Neural cell (in vitro differentiated cells): ENCODE measurements at regions not wholly inside any gene's neighbourhood (a gene's known extent, or its start where the extent isn't known, plus 50 kb on each side); places are given as distances from the start of the nearest gene placed in this dataset.

Experiments used
- H2AFZ ChIP-seq: fragments of 200-600, 300-800 bp; sonication (generic), shearing (Covaris generic); 2 replicates; pipeline ENCODE4 v1.6.0; 2014; ENCODE audit warnings: low read depth, mild to moderate bottlenecking, antibody characterized with exemption, low read length, moderate library complexity
- H3F3A ChIP-seq: fragments of 200-600 bp; shearing (Covaris generic); 2 replicates; pipeline ENCODE4 v1.6.1; 2016; ENCODE audit warnings: mild to moderate bottlenecking, moderate library complexity, mixed read lengths, antibody characterized with exemption, low read length; ENCODE audit not compliant: insufficient read depth, poor library complexity, severe bottlenecking
- H3K27ac ChIP-seq: fragments of 200-600, 300-800 bp; sonication (generic), shearing (Covaris generic); 2 replicates; pipeline ENCODE4 v1.5.1; 2014; ENCODE audit warnings: mild to moderate bottlenecking, low read length, moderate library complexity
- H3K27me3 ChIP-seq: fragments of 300-800, 200-600 bp; sonication (generic), shearing (Covaris generic); 2 replicates; pipeline ENCODE4 v1.6.0; 2014; ENCODE audit warnings: mild to moderate bottlenecking, low read depth, low read length, moderate library complexity; ENCODE audit not compliant: insufficient read depth
- H3K36me3 ChIP-seq: fragments of 300-800, 200-600 bp; sonication (generic), shearing (Covaris generic); 2 replicates; pipeline ENCODE4 v1.5.1; 2014; ENCODE audit warnings: mild to moderate bottlenecking, antibody characterized with exemption, low read length, moderate library complexity; ENCODE audit not compliant: insufficient read depth
- H3K4me2 ChIP-seq: fragments of 300-800, 200-600 bp; sonication (generic), shearing (Covaris generic); 2 replicates; pipeline ENCODE4 v1.6.0; 2014; ENCODE audit warnings: mild to moderate bottlenecking, low read length
- H3K4me3 ChIP-seq: fragments of 300-800, 200-600 bp; sonication (generic), shearing (Covaris generic); 2 replicates; pipeline ENCODE4 v1.5.1; 2014; ENCODE audit warnings: mild to moderate bottlenecking, low read length, moderate library complexity
- H3K79me2 ChIP-seq: fragments of 200-600 bp; shearing (Covaris generic); replicated peaks from 2 replicates; pipeline ENCODE4 v1.6.0; 2014; ENCODE audit warnings: mild to moderate bottlenecking, low read length, moderate library complexity; ENCODE audit not compliant: insufficient read depth
- H3K9ac ChIP-seq: fragments of 300-800, 200-600 bp; sonication (generic), shearing (Covaris generic); 2 replicates; pipeline ENCODE4 v1.6.1; 2016; ENCODE audit warnings: mild to moderate bottlenecking, low read length, mixed read lengths
- H3K9me2 ChIP-seq: fragments of 200-600 bp; shearing (Covaris generic); 2 replicates; pipeline ENCODE4 v1.6.1; 2016; ENCODE audit warnings: mild to moderate bottlenecking, low read length, mixed read lengths; ENCODE audit not compliant: insufficient read depth
- H3K9me3 ChIP-seq: fragments of 200-600, 300-800 bp; sonication (generic), shearing (Covaris generic); 2 replicates; pipeline ENCODE4 v1.6.1; 2016; ENCODE audit warnings: mild to moderate bottlenecking, mixed run types, low read length, moderate library complexity, mixed read lengths
- H4K20me1 ChIP-seq: fragments of 200-600 bp; shearing (Covaris generic); 2 replicates; pipeline ENCODE4 v1.6.1; 2016; ENCODE audit warnings: mild to moderate bottlenecking, mixed run types; ENCODE audit not compliant: insufficient read depth
- EP300 ChIP-seq: fragments of 450-650 bp; conservative IDR thresholded peaks from 2 replicates; pipeline ENCODE4 v1.6.1; 2014; ENCODE audit warnings: antibody characterized with exemption, mild to moderate bottlenecking, moderate library complexity; ENCODE audit not compliant: poor library complexity, severe bottlenecking
- EZH2 ChIP-seq: fragments of 200-600, 300-800 bp; shearing (Covaris generic), sonication (generic); IDR thresholded peaks from 2 replicates; pipeline ENCODE4 v1.6.1; 2014; ENCODE audit warnings: antibody characterized with exemption, low read length, borderline replicate concordance, mild to moderate bottlenecking; ENCODE audit not compliant: insufficient read depth, poor library complexity, severe bottlenecking
- MXI1 ChIP-seq: fragments of 450-650 bp; conservative IDR thresholded peaks from 2 replicates; pipeline ENCODE4 v1.6.1; 2014; ENCODE audit warnings: antibody characterized with exemption, mild to moderate bottlenecking; ENCODE audit not compliant: poor library complexity, severe bottlenecking
- POLR2AphosphoS5 ChIP-seq: IDR thresholded peaks from 2 replicates; pipeline ENCODE4 v1.6.1; 2012
- RAD21 ChIP-seq: fragments of 450-650 bp; conservative IDR thresholded peaks from 2 replicates; pipeline ENCODE4 v1.6.1; 2014; ENCODE audit warnings: antibody characterized with exemption, mild to moderate bottlenecking, moderate library complexity
- SMC3 ChIP-seq: fragments of 450-650 bp; conservative IDR thresholded peaks from 2 replicates; pipeline ENCODE4 v1.6.1; 2014; ENCODE audit warnings: antibody characterized with exemption, mild to moderate bottlenecking, moderate library complexity; ENCODE audit not compliant: poor library complexity
- TAF1 ChIP-seq: IDR thresholded peaks from 2 replicates; pipeline ENCODE4 v1.6.1; 2012; ENCODE audit warnings: low read depth
- TF ChIP-seq, protein P1 (sequence below): IDR thresholded peaks from 2 replicates; pipeline ENCODE4 v1.6.1; 2012; ENCODE audit warnings: borderline replicate concordance
- TF ChIP-seq, protein P2 (sequence below): fragments of 450-650 bp; IDR thresholded peaks from 2 replicates; pipeline ENCODE4 v1.5.1; 2014; ENCODE audit warnings: antibody characterized with exemption, mild to moderate bottlenecking, moderate library complexity; ENCODE audit not compliant: poor library complexity, severe bottlenecking

DNA sequence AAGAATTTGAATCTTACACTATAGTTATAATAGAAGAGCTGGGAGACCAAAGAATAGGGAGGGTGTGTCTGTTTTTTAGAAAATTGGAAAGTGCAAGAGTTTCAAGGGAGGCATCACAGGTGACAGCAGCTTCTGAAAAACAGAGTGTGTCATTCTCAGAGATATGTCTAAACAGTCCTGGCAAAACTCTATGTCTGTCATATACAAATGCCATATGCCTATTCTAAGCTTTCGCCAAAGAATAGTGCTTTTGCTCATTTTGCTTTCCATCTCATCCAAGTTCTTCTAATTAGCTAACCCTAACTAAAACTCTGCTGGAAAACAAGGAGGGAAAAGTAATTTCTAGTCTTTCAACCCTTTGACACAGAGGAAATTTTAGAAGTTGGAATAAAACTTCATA lies 388.0 kb upstream of the TYRP1 start:
- H3K27ac ChIP-seq, result no peak overlapping the region
- H3K9me3 ChIP-seq, result no peaks in the 10 kb centered on the region
- no peak overlapping the region for H3K4me2 ChIP-seq
- no peak overlapping the region for H3K4me3 ChIP-seq
- H3K9me2 ChIP-seq, result no peaks in the 10 kb centered on the region
- H3K9ac ChIP-seq, result no peak overlapping the region
- H3K79me2 ChIP-seq, result no peaks in the 10 kb centered on the region
- H4K20me1 ChIP-seq, result no peaks in the 10 kb centered on the region
- no peaks in the 10 kb centered on the region for H3F3A ChIP-seq
- TF ChIP-seq POLR2AphosphoS5 (no peak), SMC3 (no peak), RAD21 (no peak), MXI1 (no peak), TAF1 (no peak), EP300 (no peak), EZH2 (no peak)
- TF ChIP-seq, protein P1, sequence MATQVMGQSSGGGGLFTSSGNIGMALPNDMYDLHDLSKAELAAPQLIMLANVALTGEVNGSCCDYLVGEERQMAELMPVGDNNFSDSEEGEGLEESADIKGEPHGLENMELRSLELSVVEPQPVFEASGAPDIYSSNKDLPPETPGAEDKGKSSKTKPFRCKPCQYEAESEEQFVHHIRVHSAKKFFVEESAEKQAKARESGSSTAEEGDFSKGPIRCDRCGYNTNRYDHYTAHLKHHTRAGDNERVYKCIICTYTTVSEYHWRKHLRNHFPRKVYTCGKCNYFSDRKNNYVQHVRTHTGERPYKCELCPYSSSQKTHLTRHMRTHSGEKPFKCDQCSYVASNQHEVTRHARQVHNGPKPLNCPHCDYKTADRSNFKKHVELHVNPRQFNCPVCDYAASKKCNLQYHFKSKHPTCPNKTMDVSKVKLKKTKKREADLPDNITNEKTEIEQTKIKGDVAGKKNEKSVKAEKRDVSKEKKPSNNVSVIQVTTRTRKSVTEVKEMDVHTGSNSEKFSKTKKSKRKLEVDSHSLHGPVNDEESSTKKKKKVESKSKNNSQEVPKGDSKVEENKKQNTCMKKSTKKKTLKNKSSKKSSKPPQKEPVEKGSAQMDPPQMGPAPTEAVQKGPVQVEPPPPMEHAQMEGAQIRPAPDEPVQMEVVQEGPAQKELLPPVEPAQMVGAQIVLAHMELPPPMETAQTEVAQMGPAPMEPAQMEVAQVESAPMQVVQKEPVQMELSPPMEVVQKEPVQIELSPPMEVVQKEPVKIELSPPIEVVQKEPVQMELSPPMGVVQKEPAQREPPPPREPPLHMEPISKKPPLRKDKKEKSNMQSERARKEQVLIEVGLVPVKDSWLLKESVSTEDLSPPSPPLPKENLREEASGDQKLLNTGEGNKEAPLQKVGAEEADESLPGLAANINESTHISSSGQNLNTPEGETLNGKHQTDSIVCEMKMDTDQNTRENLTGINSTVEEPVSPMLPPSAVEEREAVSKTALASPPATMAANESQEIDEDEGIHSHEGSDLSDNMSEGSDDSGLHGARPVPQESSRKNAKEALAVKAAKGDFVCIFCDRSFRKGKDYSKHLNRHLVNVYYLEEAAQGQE, result no peak
- TF ChIP-seq, protein P2, sequence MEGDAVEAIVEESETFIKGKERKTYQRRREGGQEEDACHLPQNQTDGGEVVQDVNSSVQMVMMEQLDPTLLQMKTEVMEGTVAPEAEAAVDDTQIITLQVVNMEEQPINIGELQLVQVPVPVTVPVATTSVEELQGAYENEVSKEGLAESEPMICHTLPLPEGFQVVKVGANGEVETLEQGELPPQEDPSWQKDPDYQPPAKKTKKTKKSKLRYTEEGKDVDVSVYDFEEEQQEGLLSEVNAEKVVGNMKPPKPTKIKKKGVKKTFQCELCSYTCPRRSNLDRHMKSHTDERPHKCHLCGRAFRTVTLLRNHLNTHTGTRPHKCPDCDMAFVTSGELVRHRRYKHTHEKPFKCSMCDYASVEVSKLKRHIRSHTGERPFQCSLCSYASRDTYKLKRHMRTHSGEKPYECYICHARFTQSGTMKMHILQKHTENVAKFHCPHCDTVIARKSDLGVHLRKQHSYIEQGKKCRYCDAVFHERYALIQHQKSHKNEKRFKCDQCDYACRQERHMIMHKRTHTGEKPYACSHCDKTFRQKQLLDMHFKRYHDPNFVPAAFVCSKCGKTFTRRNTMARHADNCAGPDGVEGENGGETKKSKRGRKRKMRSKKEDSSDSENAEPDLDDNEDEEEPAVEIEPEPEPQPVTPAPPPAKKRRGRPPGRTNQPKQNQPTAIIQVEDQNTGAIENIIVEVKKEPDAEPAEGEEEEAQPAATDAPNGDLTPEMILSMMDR, result no peak
- H3K36me3 ChIP-seq, result no peaks in the 10 kb centered on the region
- no peak overlapping the region for H2AFZ ChIP-seq
- H3K27me3 ChIP-seq, result no peaks in the 10 kb centered on the region

DNA sequence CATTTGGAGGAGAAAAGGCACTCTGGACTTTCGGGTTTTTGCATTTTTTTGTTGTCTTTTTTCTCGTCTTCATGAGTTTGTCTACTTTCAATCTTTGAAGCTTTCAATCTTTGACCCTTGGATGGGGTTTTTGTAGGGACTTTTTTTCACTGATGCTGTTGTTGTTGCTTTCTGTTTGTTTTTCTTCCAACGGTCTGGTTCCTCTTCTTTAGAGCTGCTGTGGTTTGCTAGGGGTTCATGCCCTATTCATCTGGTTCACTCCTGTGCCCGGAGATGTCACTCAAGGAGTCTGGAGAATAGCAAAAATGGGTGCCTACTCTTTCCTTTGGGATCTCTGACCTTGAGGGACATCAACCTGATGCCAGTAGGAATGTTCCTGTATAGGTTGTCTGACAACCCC lies 378.6 kb upstream of the TYRP1 start:
- no peak overlapping the region for H2AFZ ChIP-seq
- no peaks in the 10 kb centered on the region for H3K9me3 ChIP-seq
- H3F3A ChIP-seq, result no peaks in the 10 kb centered on the region
- H3K79me2 ChIP-seq, result no peaks in the 10 kb centered on the region
- TF ChIP-seq EZH2, result no peak
- TF ChIP-seq POLR2AphosphoS5, result no peak
- TF ChIP-seq SMC3, result no peak
- TF ChIP-seq EP300, result no peak
- no peak for TF ChIP-seq MXI1
- no peak for TF ChIP-seq RAD21
- TF ChIP-seq, protein P1, result no peak
- H3K4me2 ChIP-seq, result no peak overlapping the region
- H3K36me3 ChIP-seq, result no peaks in the 10 kb centered on the region
- no peak overlapping the region for H3K9ac ChIP-seq
- no peak overlapping the region for H3K27ac ChIP-seq
- H4K20me1 ChIP-seq, result no peaks in the 10 kb centered on the region
- no peak overlapping the region for H3K4me3 ChIP-seq
- no peaks in the 10 kb centered on the region for H3K9me2 ChIP-seq
- H3K27me3 ChIP-seq, result no peaks in the 10 kb centered on the region
